GM18907 (cell line): ENCODE measurements at regions not wholly inside any gene's neighbourhood (a gene's known extent, or its start where the extent isn't known, plus 50 kb on each side); places are given as distances from the start of the nearest gene placed in this dataset.

Source experiments
- ATAC-seq: cut with Tn5 transposase; IDR thresholded peaks from one replicate; pipeline ENCODE4 v1.9.1; 2021; ENCODE audit warnings: mild to moderate bottlenecking, moderate library complexity; ENCODE audit not compliant: unreplicated experiment

DNA sequence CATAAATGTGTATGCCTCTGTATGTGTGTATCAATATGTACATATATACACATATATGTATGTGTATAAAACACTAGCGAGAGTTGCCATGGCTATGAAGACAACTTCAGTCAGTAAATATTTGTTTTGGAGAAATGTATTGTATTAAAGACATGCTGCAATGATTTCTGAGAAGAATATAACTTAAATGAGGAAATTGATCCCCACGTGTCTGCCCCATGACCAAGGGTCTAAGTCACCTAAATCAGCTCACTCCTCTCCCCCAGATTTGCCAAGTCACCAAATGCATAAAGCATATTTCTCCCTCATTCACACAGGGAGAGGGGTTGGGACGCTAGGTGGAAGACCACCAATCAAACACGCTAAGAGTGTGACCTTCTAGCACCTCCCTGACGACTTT lies 58.3 kb upstream of the LYST start:
- no peak for ATAC-seq

DNA sequence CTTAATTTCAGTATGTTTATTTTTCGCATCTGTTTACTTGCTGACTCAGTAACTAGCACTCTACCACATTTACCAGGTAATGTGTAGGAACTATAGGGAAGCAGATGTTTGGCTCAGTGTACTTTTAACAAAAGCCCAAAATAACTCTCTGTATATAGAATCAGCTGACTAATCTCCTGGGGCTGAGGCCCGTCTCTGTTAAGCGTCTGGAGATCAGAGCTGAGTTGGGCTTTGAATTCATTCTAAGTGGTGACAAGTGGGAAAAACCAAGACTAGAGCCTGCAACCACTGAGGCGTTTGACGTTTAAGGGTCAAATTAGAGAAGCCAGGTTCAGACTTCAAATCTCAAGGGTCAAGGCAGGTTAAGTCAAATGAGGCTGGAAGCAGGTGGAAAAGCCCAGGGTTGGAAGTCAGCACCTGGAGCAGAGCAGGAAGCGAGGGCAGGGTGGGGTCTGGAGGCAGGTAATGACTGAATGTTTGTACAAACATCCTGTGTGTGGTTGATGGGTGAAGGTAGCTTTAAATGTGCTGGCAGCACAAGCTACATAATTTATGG lies 56.8 kb upstream of the LYST start:
- no peak for ATAC-seq

DNA sequence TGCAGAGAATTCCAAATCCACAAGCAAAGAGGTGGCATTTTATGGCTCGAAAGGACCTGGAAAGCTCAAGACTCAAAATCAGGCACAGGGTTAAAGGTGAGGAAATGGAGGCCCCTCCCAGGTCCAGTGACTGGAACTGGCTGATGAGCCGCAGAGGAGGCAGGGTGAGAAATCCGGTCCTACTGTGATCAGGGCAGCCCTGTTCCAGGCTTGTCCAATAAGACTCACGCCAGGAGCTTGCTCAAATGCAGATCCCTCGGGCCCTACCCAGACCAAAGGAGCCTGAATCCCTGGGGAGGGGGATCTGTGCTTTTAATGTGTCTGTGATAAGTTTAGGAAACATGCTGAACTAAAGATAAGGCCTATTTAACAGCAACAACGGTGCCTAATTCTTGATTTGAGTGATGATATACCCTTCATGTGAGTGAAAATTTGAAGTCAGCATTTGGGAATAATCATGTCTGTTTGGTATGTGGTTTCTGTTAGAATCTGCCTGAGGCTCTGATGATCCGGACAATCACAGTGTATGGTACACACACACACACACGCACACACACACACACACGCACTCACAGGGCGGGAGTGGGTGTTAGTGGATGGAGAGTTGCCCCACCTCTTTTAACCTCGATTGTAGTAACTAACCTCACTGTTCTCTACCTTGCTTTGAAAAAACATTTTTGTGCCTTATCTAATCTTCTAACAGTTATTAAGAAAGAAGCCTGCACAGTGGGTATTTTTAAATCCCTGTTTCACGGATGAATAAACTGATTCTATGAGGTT lies 54.1 kb upstream of the LYST start:
- no peak for ATAC-seq

DNA sequence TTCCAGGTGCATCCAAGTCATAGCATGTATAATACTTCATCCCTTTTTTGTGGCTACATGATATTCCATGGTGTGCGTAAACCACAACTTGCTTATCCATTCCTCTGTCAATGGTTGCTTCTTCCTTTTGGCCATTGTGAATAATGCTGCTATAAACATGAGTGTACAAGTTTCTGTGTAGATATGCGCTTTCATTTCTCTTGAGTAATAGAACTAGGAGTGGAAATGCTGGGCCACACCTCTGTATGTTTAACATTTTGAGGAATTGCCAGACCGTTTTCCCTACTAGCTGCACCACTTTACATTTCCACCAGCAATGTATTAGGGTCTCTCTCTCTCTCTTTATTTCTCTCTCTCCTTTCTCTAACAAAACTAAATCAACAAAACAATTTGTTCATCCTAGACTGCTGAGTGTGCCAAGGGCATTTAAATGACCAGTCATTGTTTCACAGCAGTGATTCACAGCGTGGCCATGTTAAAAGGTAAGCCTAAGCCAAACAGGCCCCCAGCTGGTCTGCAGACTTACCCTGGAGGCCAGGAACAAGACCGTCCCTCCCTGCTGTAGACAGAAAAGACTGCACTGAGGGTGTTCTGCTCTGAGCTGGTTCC lies 53.2 kb upstream of the LYST start:
- no peak for ATAC-seq

DNA sequence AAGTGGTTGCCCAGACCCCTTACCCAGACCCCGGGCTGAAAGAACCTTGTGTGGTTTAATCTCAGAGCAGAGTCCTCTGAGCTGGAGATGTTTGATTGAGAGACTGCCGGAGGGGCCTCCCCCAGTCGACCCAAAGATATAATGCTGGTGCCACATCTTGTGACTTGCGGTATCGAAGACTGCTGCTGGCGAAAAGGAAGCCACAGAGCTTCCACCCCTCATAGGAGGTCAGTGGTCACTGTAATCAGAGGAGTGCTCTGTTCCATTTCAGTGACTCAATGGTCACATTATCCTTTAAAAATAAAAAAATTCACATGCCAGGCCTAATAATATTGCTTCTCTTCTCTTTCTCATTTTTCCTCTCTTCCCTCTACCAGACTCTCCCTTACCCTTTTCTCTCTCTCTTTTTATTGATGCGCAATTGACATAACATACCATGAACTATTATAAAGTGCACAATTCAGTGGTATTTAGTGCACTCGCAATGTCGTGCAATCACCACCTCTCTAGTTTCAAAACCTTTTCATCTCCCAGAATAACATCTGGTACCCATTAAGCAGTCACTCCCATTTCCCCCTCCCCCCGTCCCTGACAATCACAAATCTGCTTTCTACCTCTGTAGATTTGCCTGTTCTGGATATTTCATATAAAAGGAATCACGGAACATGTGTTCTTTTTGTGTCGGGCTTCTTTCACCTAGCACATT lies 52.6 kb upstream of the LYST start:
- no peak for ATAC-seq

DNA sequence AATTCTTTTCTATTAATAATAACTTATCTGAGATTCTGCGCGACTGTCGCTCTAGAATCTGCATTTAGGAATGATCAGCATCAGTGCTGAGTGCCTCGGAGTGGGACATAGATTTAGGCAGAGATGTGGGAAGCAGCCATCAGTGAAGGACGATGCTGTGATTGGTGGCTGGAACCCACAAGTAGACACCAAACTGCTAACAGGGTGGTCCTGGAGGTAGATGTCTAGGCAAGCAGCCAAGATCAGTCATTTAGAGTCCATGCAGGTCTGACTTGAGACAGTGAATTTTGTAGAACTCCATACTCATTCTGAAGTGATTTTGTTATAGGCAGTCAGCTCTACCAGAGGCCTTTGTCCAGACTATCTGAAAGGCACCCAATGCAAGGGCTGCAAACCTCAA lies 51.8 kb upstream of the LYST start:
- no peak for ATAC-seq

DNA sequence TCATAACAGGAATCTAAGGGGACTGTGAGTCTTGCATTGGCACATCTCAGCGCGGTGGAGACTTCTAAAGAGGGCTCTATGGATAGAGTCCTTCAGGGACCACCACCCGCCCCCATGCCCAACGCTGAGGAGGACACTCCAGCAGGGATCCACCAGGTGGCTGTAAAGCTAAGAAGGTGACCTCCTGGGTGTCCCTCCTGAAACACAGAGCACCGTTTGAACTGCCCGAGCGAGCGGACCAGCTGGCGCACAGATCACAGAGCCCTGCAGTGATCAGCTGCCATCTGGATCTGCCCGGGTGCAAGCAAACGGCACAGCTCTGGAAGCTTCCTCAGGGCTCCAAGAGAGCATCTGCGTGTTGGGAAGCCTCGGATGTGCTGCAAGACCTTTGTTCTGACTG lies 51.3 kb upstream of the LYST start:
- no peak for ATAC-seq

DNA sequence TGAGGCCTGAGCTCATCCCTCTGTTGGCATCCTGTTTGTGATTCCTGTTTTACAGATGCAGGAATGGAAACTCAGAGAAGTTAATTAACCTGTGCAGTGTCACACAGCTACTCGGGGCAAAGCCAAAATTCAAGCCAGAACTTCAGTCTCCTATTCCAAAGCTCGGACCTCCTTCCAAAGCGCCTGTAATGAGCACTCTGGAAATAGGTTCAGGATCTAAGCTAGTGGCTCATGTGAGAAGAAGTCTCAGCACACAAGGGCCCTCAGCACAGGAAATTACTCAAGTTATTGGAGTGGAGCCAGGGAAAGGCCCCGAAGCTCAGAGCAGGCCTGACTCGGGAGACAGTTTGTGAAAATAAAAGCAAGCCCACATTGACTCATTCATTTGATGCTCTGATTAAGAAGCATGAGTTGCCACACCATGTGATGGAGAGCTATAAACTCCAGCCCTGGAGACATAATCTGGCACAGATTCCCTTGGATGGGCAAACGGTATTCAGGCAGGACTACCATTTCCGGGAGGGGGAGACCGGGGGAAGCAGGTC lies 50.6 kb upstream of the LYST start:
- ATAC-seq, result peak; percentile 84
